ENCODE measurements at regions not wholly inside any gene's neighbourhood (a gene's known extent, or its start where the extent isn't known, plus 50 kb on each side); places are given as distances from the start of the nearest gene placed in this dataset.

DNA sequence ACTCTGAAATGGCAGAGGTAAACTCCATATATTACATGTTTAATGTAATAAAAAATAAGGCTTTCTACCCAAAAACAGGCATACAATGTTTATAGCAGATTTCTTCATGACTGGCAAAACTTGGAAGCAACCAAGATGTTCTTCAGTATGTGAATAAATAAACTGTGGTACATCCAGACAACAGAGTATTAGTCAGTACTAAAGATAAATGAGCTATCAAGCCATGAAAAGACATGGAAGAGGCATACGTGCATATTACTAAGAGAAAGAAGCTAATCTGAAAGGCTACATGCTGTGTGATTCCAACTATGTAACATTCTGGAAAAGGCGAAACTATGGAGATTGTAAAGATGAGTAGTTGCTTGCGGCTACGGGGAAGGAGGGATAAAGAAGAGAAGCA, 97.4 kb downstream of the OSR1 start:
- TF ChIP-seq, protein P1, sequence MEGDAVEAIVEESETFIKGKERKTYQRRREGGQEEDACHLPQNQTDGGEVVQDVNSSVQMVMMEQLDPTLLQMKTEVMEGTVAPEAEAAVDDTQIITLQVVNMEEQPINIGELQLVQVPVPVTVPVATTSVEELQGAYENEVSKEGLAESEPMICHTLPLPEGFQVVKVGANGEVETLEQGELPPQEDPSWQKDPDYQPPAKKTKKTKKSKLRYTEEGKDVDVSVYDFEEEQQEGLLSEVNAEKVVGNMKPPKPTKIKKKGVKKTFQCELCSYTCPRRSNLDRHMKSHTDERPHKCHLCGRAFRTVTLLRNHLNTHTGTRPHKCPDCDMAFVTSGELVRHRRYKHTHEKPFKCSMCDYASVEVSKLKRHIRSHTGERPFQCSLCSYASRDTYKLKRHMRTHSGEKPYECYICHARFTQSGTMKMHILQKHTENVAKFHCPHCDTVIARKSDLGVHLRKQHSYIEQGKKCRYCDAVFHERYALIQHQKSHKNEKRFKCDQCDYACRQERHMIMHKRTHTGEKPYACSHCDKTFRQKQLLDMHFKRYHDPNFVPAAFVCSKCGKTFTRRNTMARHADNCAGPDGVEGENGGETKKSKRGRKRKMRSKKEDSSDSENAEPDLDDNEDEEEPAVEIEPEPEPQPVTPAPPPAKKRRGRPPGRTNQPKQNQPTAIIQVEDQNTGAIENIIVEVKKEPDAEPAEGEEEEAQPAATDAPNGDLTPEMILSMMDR (IDR thresholded peaks at IDR 0.05), result no peak
- no peak for TF ChIP-seq POLR2A (IDR thresholded peaks at IDR 0.05)
